Stimulated activated naive CD4-positive, alpha-beta T cell treated with Interleukin-2 at 50 U/mL for 16 hours (primary cell): ENCODE measurements at regions not wholly inside any gene's neighbourhood (a gene's known extent, or its start where the extent isn't known, plus 50 kb on each side); places are given as distances from the start of the nearest gene placed in this dataset.
"Not testable (repeated sequence)": the region's sequence is repeated elsewhere in the genome, so short reads cannot be mapped to it uniquely, and the experiment has no call there.

Source experiments
- DNase-seq: peaks from one replicate; lab custom pipeline; 2025; lab: John Stamatoyannopoulos, UW

- no peak for DNase-seq
These were observed 189.3 kb downstream of the ADRA2A start for GRCh38 chr10:111266165-111266564.

DNA sequence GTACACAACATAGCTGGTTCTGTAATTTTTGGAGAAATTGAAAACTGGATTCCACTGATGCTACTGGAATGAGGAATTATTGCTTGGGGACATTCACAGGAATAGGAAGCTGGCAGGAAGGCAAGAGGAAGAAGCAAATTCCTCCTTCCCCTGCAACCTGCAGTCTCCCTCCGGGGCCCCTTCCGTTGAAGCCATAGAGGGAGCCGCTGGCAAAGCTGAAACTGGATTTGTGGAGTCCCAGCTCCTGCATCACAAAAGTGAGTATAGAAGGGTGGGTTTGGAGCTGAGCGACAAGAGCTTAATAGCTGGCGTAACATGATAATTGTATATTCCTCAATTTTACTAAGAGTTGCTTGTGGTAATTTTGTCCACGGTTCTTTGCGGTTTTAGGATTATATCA is 190.8 kb downstream of the ADRA2A start:
- no peak for DNase-seq

DNA sequence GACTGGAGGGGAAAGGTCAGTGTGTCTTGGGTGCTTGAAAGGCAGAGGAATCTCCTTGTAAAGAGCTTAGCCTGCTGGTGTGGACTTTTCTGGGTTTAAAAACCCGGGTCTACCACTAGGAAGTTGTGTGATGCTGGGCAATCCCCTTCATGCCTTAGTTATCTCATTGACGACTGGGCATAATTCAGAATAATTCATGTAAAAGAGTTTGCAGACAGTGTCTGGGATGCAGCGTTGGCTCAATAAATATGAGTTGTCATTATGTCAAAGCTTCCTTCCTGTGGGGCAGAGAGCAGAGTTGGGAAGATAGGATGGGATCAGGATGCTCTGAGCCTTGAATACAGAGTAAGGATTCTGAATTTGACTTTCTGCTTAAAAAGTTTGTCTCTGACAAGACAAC is 196.4 kb downstream of the ADRA2A start:
- no peak for DNase-seq

- no peak for DNase-seq
These were observed 196.8 kb downstream of the ADRA2A start for GRCh38 chr10:111273635-111274034.

GRCh38 chr10:111275091-111275490 is 198.3 kb downstream of the ADRA2A start:
- no peak for DNase-seq

DNA sequence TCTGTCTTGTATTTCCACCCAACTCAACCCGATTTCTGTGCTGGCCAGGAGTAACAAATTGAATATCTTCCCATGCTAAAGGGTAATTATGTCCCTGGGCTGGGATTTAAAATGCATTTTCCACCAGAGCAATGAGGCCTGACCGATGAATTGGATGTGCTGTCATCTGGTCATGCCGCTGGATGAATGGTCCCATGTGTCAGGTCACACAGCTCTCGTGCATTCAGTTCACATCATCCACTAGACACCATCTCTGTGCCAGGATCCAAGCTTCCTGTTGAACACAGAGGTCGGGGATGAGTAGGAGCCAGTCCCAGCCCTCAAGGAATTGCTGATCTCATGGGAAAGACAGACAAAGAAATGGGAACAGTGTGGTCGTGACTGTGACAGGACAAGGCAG is 200.8 kb downstream of the ADRA2A start:
- DNase-seq, result no peak

DNA sequence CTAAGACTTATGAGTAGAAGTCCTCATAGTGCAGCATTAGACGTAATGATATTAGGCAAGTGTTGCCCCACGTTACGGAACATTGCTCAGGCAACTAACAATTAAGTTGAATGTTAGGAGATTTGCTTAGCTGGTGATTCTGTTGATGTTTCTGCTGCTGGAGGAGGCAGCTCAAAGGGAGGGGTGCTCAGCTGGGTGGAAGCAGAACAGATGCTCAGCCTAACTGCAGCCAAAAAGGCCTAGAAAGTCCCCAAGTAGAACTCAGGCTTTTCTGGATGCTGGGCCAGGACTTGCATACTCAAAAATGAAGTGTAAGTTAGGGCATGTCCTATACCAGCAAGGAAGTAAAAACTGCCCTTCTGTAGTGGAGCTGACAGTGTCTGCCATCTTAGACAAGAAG is 201.4 kb downstream of the ADRA2A start:
- no peak for DNase-seq

- no peak for DNase-seq
These were observed 204.7 kb downstream of the ADRA2A start for GRCh38 chr10:111281516-111281915.

- no peak for DNase-seq
These were observed 212.6 kb downstream of the ADRA2A start for GRCh38 chr10:111289461-111289860.

GRCh38 chr10:111290649-111291048 is 213.8 kb downstream of the ADRA2A start:
- no peak for DNase-seq

GRCh38 chr10:111295788-111296187 is 219.0 kb downstream of the ADRA2A start:
- no peak for DNase-seq

GRCh38 chr10:111297351-111297848 is 220.6 kb downstream of the ADRA2A start:
- DNase-seq, result no peak

- DNase-seq, result no peak
These were observed 221.2 kb downstream of the ADRA2A start for GRCh38 chr10:111298031-111298430.

DNA sequence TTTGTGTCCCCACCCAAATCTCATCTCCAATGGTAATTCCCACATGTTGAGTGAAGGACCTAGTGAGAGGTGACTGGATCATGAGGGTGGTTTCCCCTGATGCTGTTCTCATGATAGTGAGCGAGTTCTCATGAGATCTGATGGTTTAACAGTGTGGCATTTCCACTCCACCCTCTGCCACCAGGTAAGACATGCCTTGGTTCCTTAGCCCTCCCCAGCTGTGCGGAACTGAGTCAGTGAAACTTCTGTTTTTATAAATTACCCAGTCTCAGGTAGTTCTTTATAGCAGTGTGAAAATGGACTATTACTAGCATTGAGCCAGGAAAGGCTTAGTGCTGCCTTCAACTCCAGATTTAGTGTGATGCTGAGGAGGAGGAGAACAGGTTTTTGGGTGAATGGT is 222.2 kb downstream of the ADRA2A start:
- no peak for DNase-seq

DNA sequence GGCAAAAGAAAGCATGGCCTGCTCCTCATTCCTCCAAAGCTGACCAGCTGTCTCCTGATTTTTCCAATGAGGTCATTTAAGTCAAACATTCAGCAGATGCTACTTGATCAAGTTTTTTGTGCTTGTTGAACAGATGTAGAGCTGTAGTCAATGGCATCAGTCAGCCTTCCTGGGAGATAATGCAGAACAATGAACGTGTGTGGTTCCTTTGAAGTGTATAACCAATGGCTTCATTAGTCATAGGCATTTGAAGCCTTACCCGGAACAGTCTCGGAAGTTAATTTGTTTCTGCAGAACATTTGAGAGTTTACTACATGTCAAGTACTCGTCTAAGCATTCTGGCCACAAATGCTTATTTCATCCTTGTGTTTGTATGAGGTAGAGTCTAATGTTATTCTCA is 227.1 kb downstream of the ADRA2A start:
- DNase-seq, result no peak

DNA sequence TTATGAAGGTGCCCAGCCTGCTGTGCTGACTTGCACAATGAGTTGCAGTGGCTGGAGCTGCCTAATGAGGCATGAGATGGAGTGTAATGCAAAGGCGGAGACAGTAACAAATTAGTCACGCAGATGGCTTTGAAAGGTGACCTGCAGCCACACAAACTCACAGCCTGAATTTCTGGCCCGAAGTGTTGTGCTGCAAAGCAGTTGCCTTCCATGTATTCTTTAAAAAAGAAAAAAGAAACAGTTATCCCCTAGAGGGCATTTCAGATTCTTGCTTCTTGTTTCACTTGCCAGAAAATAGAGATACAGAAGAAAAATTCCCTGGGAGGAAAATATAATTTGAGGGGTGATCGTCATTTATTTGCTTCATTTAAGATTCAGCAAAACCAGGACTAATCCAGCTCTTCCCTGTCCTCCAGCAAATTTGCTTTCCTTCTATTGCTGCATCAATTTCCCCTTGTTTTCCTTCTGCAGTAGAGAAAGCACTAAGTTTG is 239.9 kb downstream of the ADRA2A start:
- DNase-seq, result no peak

GRCh38 chr10:111319866-111320265 is 243.0 kb downstream of the ADRA2A start:
- DNase-seq, result no peak

DNA sequence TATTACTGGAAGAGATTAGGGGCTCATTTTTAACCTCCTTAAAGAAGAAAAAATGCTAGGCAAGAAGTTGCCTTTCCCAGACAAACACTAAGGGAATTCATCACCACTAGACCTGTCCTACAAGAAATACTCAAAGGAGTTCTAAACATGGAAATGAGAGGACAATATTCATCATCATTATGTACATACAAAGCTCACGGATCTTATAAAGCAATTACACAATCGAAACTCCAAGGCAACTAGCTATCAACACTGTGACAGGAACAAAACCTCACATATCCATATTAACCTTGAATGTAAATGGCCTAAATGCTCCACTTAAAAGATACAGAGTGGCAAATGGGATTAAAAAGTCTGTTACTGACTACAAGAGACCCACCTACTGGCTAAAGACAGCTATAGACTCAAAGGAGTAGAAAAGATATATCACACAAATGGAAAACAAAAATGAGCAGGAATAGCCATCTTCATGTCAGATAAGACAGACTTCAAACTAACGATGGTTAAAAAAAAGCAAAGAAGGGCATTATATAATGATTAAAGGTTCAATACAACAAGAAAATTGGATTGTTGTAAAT is 246.6 kb downstream of the ADRA2A start:
- DNase-seq, result no peak

DNA sequence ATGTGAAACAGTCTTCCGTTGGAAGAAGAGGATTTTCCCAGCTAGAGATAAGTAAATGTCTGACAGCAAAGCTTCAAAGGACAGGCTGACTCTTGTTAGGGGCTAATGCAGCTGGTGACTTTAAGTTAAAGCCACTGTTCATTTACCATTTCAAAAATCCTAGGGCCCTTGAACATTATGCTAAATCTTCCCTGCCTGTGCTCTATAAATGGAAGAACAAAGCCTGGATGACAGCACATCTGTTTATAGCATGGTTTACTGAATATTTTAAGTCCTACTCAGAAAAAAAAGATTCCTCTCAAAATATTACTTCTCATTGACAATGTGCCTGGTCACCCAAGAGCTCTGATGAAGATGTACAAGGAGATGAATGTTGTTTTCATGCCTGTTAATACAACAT is 255.3 kb downstream of the ADRA2A start:
- not testable (repeated sequence) for DNase-seq

DNA sequence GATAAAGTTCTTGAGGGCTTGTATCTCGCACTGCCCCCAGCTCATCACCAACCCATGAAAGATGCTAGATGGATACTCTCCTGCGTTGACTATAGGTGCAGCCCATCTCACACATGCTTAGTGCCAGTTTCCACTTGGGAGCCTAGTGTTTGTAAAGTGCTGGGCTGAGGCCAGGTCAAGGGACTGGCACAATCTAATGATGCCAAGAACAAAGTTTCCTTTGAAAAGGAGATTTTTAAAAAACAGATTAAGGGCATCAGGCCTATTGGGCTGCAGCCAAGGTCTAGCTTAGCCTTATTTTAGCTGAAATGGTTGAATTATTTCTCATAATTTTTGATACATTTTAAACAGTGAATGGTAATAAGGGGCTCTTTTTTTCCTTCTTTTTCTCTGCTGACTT is 259.0 kb downstream of the ADRA2A start:
- DNase-seq, result no peak

DNA sequence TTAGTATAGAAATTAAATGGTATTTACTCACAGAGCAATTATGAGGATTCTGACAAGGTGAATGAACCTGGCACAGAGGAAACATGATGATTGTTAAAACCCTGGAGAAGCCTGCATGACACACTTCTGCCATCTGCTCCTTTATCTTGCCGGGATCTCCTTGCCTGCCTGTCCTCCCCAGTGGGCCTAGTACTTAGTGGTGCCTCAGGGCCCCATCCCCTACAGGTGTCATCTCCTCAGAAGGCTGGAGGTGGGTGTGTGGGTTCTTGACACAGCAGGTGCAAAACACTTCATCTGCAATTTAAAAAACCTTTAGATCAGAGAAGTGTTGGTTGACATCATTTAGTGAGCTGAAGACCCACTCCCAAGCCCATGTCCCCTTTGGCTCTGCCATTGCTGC is 261.2 kb downstream of the ADRA2A start:
- DNase-seq, result no peak

- no peak for DNase-seq
These were observed 262.0 kb downstream of the ADRA2A start for GRCh38 chr10:111338805-111339204.

GRCh38 chr10:111344804-111345203 is 268.0 kb downstream of the ADRA2A start:
- DNase-seq, result no peak

DNA sequence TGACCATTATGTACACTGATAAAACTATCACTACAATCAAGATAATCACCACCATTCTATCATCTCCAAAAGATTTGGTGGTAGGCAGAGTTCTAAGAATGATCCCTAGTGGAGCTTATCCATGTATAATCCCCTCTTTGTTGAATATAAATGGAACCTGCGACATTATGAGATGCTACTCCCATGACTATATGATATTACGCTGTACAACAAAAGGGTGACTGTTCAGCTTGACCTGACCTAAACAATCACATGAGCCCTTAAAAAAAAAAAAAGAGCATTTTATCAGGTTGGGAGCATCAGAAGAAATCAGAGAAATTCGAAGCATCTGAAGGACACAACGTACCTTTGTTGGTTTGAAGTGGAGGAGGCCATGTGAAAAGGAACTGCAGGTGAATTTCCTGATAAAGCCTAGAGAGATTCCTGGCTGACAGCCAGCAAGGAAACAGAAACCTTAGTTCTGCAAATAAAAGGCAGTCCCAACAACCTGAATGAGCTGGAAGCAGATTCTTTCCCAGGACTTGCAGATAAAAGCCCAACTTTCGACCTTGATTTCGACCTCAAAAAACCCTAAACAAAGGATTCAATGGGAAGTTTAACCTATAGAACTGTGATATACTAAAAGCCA is 270.7 kb downstream of the ADRA2A start:
- DNase-seq, result no peak
